ENCODE measurements at regions not wholly inside any gene's neighbourhood (a gene's known extent, or its start where the extent isn't known, plus 50 kb on each side); places are given as distances from the start of the nearest gene placed in this dataset.

DNA sequence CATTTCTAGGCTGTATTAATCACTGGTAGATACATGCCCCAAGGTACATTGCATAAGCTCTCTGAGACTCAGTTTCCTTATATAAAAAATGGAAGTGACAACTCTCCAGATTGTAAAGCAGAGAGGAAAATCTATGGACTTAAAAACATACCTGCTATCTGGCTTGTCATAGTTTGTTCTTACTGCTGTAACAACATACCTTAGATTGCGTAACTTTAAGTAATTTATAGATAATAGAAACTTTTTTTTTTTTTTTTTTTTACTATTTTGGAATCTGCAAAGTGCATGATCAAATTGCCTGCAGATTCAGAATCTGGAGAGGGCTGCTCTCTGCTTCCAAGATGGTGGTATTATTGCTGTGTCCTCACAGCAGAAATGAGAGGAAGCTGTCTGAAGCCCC lies 827.7 kb upstream of the BRINP3 start:
- Histone ChIP-seq H2BK12ac (ENCODE audit: insufficient read length, low read depth, low read length) (no peak overlapping the region), H2BK15ac (ENCODE audit: low read depth, low read length) (no peak overlapping the region), H3K79me1 (ENCODE audit: insufficient read depth, low read depth, low read length, poor library complexity, severe bottlenecking) (no peaks in the 10 kb centered on the region), H3K4ac (ENCODE audit: low read depth, low read length) (no peak overlapping the region), H3K23ac (ENCODE audit: insufficient read length, low read depth, low read length) (no peak overlapping the region), H2BK5ac (ENCODE audit: insufficient read length, low read length) (no peak overlapping the region), H3K9me3 (ENCODE audit: control insufficient read depth, low read depth, low read length) (no peaks in the 10 kb centered on the region), H4K5ac (ENCODE audit: insufficient read length, low read depth, low read length) (no peak overlapping the region), H3K27ac (ENCODE audit: insufficient read length, low read depth, low read length) (no peak overlapping the region), H3K56ac (ENCODE audit: insufficient read length, low read depth, low read length) (no peak overlapping the region), H3K18ac (ENCODE audit: insufficient read length, low read depth, low read length) (no peak overlapping the region), H2BK20ac (ENCODE audit: low read depth, low read length, poor library complexity, severe bottlenecking) (no peak overlapping the region), H3K4me2 (ENCODE audit: insufficient read depth, insufficient read length, low read length) (no peak overlapping the region), H3K27me3 (ENCODE audit: insufficient read depth, low read length) (no peaks in the 10 kb centered on the region), H3K9ac (ENCODE audit: extremely low read depth, insufficient read length, low read length) (no peak overlapping the region), H4K91ac (ENCODE audit: insufficient read length, low read depth, low read length) (no peak overlapping the region), H3K79me2 (ENCODE audit: insufficient read depth, low read length) (no peaks in the 10 kb centered on the region), H3T11ph (ENCODE audit: low read length) (no peak overlapping the region), H2BK120ac (ENCODE audit: low read depth, low read length, poor library complexity, severe bottlenecking) (no peak overlapping the region), H3K23me2 (ENCODE audit: insufficient read length, low read depth, low read length, poor library complexity, severe bottlenecking) (no peaks in the 10 kb centered on the region), H3K14ac (ENCODE audit: insufficient read depth, low read length) (no peak overlapping the region), H4K8ac (replicated peaks; ENCODE audit: insufficient read length, low read depth, low read length) (no peak overlapping the region), H4K20me1 (ENCODE audit: control insufficient read depth, insufficient read depth, insufficient read length) (no peaks in the 10 kb centered on the region), H2AK5ac (ENCODE audit: insufficient read length, low read length) (no peak overlapping the region), H2AFZ (ENCODE audit: low read length) (no peak overlapping the region), H3K4me1 (ENCODE audit: insufficient read depth, low read length) (no peaks in the 10 kb centered on the region)
- H3K4me1 Mint-ChIP-seq = no peaks in the 10 kb centered on the region
- H3K9me3 Mint-ChIP-seq = peaks cover 5 to 7% of the 10 kb centered on the region in 2 experiments; a peak in 2 of 5 replicates
- no CpG with 5 or more reads among the region's 1 CpG for WGBS (ENCODE audit: extremely low coverage, insufficient read length, low lambda C conversion rate)
- no peak for TF ChIP-seq CTCF (conservative IDR thresholded peaks at IDR 0.05)
- H3K27ac Mint-ChIP-seq = no peak overlapping the region
- H3K36me3 Mint-ChIP-seq (ENCODE audit: insufficient read depth in 1 of 3, low read depth in 3 of 3) = peaks cover 0 to 6% (median 0%) of the 10 kb centered on the region in 3 experiments; a peak in 2 of 7 replicates
- H3K27me3 Mint-ChIP-seq (ENCODE audit: low read depth) = no peaks in the 10 kb centered on the region
- no peak overlapping the region for H3K4me3 Mint-ChIP-seq
- DNase-seq = no peak
